ENCODE measurements at regions not wholly inside any gene's neighbourhood (a gene's known extent, or its start where the extent isn't known, plus 50 kb on each side); places are given as distances from the start of the nearest gene placed in this dataset.

- Histone ChIP-seq H3K36me3 (ENCODE audit: control insufficient read depth, insufficient read depth, low read length) (no peaks in the 10 kb centered on the region), H3K4me3 (ENCODE audit: low read depth, low read length) (no peak overlapping the region), H3K27me3 (ENCODE audit: control insufficient read depth, insufficient read depth, low read length) (no peaks in the 10 kb centered on the region)
- no peak for DNase-seq (ENCODE audit: low read depth)
- FAIRE-seq = no peak
- TF ChIP-seq CTCF (IDR thresholded peaks at IDR 0.05; ENCODE audit: insufficient read depth, low read length, severe bottlenecking) = no peak
Observed at GRCh38 chr11:79939111-79939510, 498.3 kb upstream of the TENM4 start.

GRCh38 chr11:79937676-79938334 lies 497.0 kb upstream of the TENM4 start:
- FAIRE-seq = no peak

GRCh38 chr11:79932612-79933011 lies 491.8 kb upstream of the TENM4 start:
- H3K36me3 ChIP-seq (ENCODE audit: control insufficient read depth, insufficient read depth, low read length) = no peaks in the 10 kb centered on the region
- no peak for FAIRE-seq
- TF ChIP-seq CTCF (IDR thresholded peaks at IDR 0.05; ENCODE audit: insufficient read depth, low read length, severe bottlenecking) = no peak
- H3K27me3 ChIP-seq (ENCODE audit: control insufficient read depth, insufficient read depth, low read length) = no peaks in the 10 kb centered on the region
- no peak overlapping the region for H3K4me3 ChIP-seq (ENCODE audit: low read depth, low read length)
- peak; percentile 50 for DNase-seq (ENCODE audit: low read depth)

More at GRCh38 chr11:79937676-79938334, 497.0 kb upstream of the TENM4 start:
- DNase-seq (ENCODE audit: low read depth) = no peak
- H3K27me3 ChIP-seq (ENCODE audit: control insufficient read depth, insufficient read depth, low read length) = no peaks in the 10 kb centered on the region
- no peaks in the 10 kb centered on the region for H3K36me3 ChIP-seq (ENCODE audit: control insufficient read depth, insufficient read depth, low read length)
- no peak overlapping the region for H3K4me3 ChIP-seq (ENCODE audit: low read depth, low read length)
- TF ChIP-seq CTCF (IDR thresholded peaks at IDR 0.05; ENCODE audit: insufficient read depth, low read length, severe bottlenecking) = no peak

- Histone ChIP-seq H3K27me3 (ENCODE audit: control insufficient read depth, insufficient read depth, low read length) (no peaks in the 10 kb centered on the region), H3K36me3 (ENCODE audit: control insufficient read depth, insufficient read depth, low read length) (no peaks in the 10 kb centered on the region), H3K4me3 (ENCODE audit: low read depth, low read length) (no peak overlapping the region)
- FAIRE-seq (no peak), DNase-seq (ENCODE audit: low read depth) (no peak)
- TF ChIP-seq CTCF (IDR thresholded peaks at IDR 0.05; ENCODE audit: insufficient read depth, low read length, severe bottlenecking) = no peak
Observed at GRCh38 chr11:79931692-79932091, 490.9 kb upstream of the TENM4 start.

GRCh38 chr11:79926707-79927106 lies 485.9 kb upstream of the TENM4 start:
- no peak for FAIRE-seq
- no peak for TF ChIP-seq CTCF (IDR thresholded peaks at IDR 0.05; ENCODE audit: insufficient read depth, low read length, severe bottlenecking)

GRCh38 chr11:79925570-79925969 lies 484.7 kb upstream of the TENM4 start:
- TF ChIP-seq CTCF (IDR thresholded peaks at IDR 0.05; ENCODE audit: insufficient read depth, low read length, severe bottlenecking) = no peak
- DNase-seq (ENCODE audit: low read depth) = no peak
- Histone ChIP-seq H3K4me3 (ENCODE audit: low read depth, low read length) (no peak overlapping the region), H3K27me3 (ENCODE audit: control insufficient read depth, insufficient read depth, low read length) (no peaks in the 10 kb centered on the region), H3K36me3 (ENCODE audit: control insufficient read depth, insufficient read depth, low read length) (no peaks in the 10 kb centered on the region)
- FAIRE-seq = no peak

More at GRCh38 chr11:79926707-79927106, 485.9 kb upstream of the TENM4 start:
- Histone ChIP-seq H3K27me3 (ENCODE audit: control insufficient read depth, insufficient read depth, low read length) (no peaks in the 10 kb centered on the region), H3K4me3 (ENCODE audit: low read depth, low read length) (no peak overlapping the region), H3K36me3 (ENCODE audit: control insufficient read depth, insufficient read depth, low read length) (no peaks in the 10 kb centered on the region)
- no peak for DNase-seq (ENCODE audit: low read depth)
